CD14-positive monocyte (primary cell): ENCODE measurements at regions not wholly inside any gene's neighbourhood (a gene's known extent, or its start where the extent isn't known, plus 50 kb on each side); places are given as distances from the start of the nearest gene placed in this dataset.

Experiments
- DNase-seq, 3 donors: peaks; one replicate each; pipeline ENCODE4 v3.0.0-alpha.2; 2011 to 2022
- H2AFZ ChIP-seq: 2 replicates; pipeline ENCODE4 v1.6.0; 2012; ENCODE audit warnings: mild to moderate bottlenecking, low read depth, low read length, inconsistent platforms; ENCODE audit not compliant: insufficient read depth, poor library complexity, severe bottlenecking
- H3K27ac ChIP-seq, 2 donors: 1 replicate in 1 of 2; 2 replicates in 1 of 2; pipeline ENCODE4 v1.5.1; 2012 to 2013; ENCODE audit warnings: low read length in 2 of 2, control low read depth in 1 of 2, inconsistent platforms in 1 of 2, low read depth in 1 of 2, mild to moderate bottlenecking in 1 of 2
- H3K27me3 ChIP-seq, 2 donors: one replicate each; pipeline versions ENCODE4 v1.6.0 to v1.6.1; 2011 to 2013; ENCODE audit warnings: low read length in 2 of 2; ENCODE audit not compliant: control insufficient read depth in 2 of 2, insufficient read depth in 2 of 2
- H3K36me3 ChIP-seq, 2 donors: replicated peaks in 1 of 2; 1 replicate in 1 of 2; 2 replicates in 1 of 2; pipeline versions ENCODE4 v1.5.1 to v1.6.1; 2012 to 2013; ENCODE audit warnings: low read length in 2 of 2, control low read depth in 1 of 2, inconsistent platforms in 1 of 2, mild to moderate bottlenecking in 1 of 2; ENCODE audit not compliant: insufficient read depth in 2 of 2, control insufficient read depth in 1 of 2
- H3K4me1 ChIP-seq, 2 donors: 1 replicate in 1 of 2; 2 replicates in 1 of 2; pipeline versions ENCODE4 v1.5.1 to v1.6.1; 2012 to 2013; ENCODE audit warnings: low read length in 2 of 2, control low read depth in 1 of 2, inconsistent platforms in 1 of 2, mild to moderate bottlenecking in 1 of 2, moderate library complexity in 1 of 2; ENCODE audit not compliant: insufficient read depth in 2 of 2, control insufficient read depth in 1 of 2
- H3K4me2 ChIP-seq: replicated peaks from 2 replicates; pipeline ENCODE3; 2012; ENCODE audit warnings: low read length, moderate library complexity, mild to moderate bottlenecking; ENCODE audit not compliant: poor library complexity, severe bottlenecking; ENCODE audit errors: extremely low read depth
- H3K4me3 ChIP-seq, 3 experiments: fragments of 200-600 bp in 1 of 3; sonication (generic) in 1 of 3; replicated peaks in 1 of 3; 1 replicate in 2 of 3; 2 replicates in 1 of 3; pipeline ENCODE4 v1.5.1; 2011 to 2013; ENCODE audit warnings: low read length in 3 of 3, mild to moderate bottlenecking in 3 of 3, control low read depth in 2 of 3, low read depth in 2 of 3, inconsistent platforms in 1 of 3, moderate library complexity in 1 of 3
- H3K79me2 ChIP-seq: 2 replicates; pipeline ENCODE4 v1.6.0; 2012; ENCODE audit warnings: mild to moderate bottlenecking, control low read depth, inconsistent platforms, low read length, moderate library complexity; ENCODE audit not compliant: insufficient read depth
- H3K9ac ChIP-seq: 2 replicates; pipeline ENCODE4 v1.6.0; 2017; ENCODE audit warnings: low read length, mild to moderate bottlenecking; ENCODE audit not compliant: insufficient read depth, poor library complexity, severe bottlenecking
- H3K9me3 ChIP-seq, 2 donors: replicated peaks in 1 of 2; 1 replicate in 1 of 2; 2 replicates in 1 of 2; pipeline versions ENCODE4 v1.5.1 to v1.6.1; 2012 to 2013; ENCODE audit warnings: low read length in 2 of 2, control low read depth in 1 of 2; ENCODE audit not compliant: control insufficient read depth in 1 of 2, insufficient read depth in 1 of 2
- H4K20me1 ChIP-seq: 2 replicates; pipeline ENCODE4 v1.6.0; 2012; ENCODE audit warnings: mild to moderate bottlenecking, low read length, control low read depth, moderate library complexity; ENCODE audit not compliant: insufficient read depth
- H3K27ac Mint-ChIP-seq, 7 donors: one replicate each; pipeline ENCODE4 v1.8.0; 2020; ENCODE audit warnings: mild to moderate bottlenecking in 7 of 7, mixed read lengths in 7 of 7, moderate library complexity in 6 of 7, inconsistent platforms in 2 of 7
- H3K27me3 Mint-ChIP-seq, 3 donors: one replicate each; pipeline ENCODE4 v1.8.0; 2021 to 2022; ENCODE audit warnings: low read depth in 3 of 3, mild to moderate bottlenecking in 3 of 3, mixed read lengths in 3 of 3, moderate library complexity in 3 of 3, inconsistent platforms in 1 of 3
- H3K36me3 Mint-ChIP-seq, 2 donors: one replicate each; pipeline ENCODE4 v1.8.0; 2020; ENCODE audit warnings: mixed read lengths in 2 of 2, inconsistent platforms in 1 of 2, mild to moderate bottlenecking in 1 of 2
- H3K4me1 Mint-ChIP-seq: one replicate; pipeline ENCODE4 v1.8.0; 2020; ENCODE audit warnings: mild to moderate bottlenecking, mixed read lengths
- H3K4me3 Mint-ChIP-seq, 2 donors: one replicate each; pipeline ENCODE4 v1.8.0; 2020; ENCODE audit warnings: mild to moderate bottlenecking in 2 of 2, mixed read lengths in 2 of 2, moderate library complexity in 1 of 2
- H3K9me3 Mint-ChIP-seq, 7 donors: one replicate each; pipeline ENCODE4 v1.8.0; 2020 to 2022; ENCODE audit warnings: mixed read lengths in 7 of 7, mild to moderate bottlenecking in 6 of 7, moderate library complexity in 6 of 7, inconsistent platforms in 2 of 7
- CTCF ChIP-seq: fragments of 200-600 bp; IDR thresholded peaks from one replicate; pipeline ENCODE4 v1.8.0; 2022; ENCODE audit warnings: antibody characterized with exemption, mild to moderate bottlenecking
- WGBS: methylation state at CpG from one replicate; pipeline ENCODE4 v1.1.5; 2013; ENCODE audit warnings: missing lambda C conversion rate; ENCODE audit not compliant: insufficient coverage; 5-methylcytosine and 5-hydroxymethylcytosine counted together
- intact Hi-C, 2 donors: fragments of 100-400 bp; cut with micrococcal nuclease; formaldehyde crosslinking; loops; one replicate each; pipeline versions ENCODE4 v1.15.0 to v1.15.1; 2023

DNA sequence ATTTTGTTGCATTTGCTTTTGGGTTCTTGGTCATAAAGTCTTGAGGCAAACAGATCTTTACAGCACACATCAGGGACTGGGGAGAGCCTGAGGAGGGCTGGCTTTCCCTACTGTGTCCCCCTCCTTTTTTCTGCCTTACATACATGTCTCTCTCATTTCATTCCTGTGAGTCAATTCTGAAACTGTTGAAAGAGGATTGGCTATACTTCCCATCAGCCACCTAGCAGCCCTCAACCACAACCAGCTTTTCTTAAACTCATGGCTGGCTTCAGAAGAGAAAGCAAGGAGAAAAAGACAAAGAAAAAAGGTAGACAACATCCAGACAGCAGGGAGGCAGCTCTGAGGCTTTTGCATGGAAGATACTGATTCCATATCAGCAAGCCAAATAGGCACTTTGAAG, 374.8 kb upstream of the KIF2A start:
- Histone ChIP-seq H2AFZ (no peak overlapping the region), H3K4me2 (no peak overlapping the region), H3K4me3 (no peak overlapping the region), H3K36me3 (no peaks in the 10 kb centered on the region), H3K9me3 (no peaks in the 10 kb centered on the region), H3K79me2 (no peaks in the 10 kb centered on the region), H3K4me1 (no peaks in the 10 kb centered on the region), H4K20me1 (no peaks in the 10 kb centered on the region), H3K27ac (no peak overlapping the region), H3K27me3 (no peaks in the 10 kb centered on the region), H3K9ac (no peak overlapping the region)
- Mint-ChIP-seq H3K9me3 (peaks cover 0 to 4% (median 0%) of the 10 kb centered on the region in 7 donors), H3K27ac (peak overlapping the region in 1 of 7 donors; percentile 52), H3K4me3 (no peak overlapping the region), H3K27me3 (peaks cover 0 to 2% (median 0%) of the 10 kb centered on the region in 3 donors), H3K36me3 (no peaks in the 10 kb centered on the region), H3K4me1 (no peaks in the 10 kb centered on the region)
- no peak for DNase-seq
- intact Hi-C loops, result no loop called here
- TF ChIP-seq CTCF, result no peak

DNA sequence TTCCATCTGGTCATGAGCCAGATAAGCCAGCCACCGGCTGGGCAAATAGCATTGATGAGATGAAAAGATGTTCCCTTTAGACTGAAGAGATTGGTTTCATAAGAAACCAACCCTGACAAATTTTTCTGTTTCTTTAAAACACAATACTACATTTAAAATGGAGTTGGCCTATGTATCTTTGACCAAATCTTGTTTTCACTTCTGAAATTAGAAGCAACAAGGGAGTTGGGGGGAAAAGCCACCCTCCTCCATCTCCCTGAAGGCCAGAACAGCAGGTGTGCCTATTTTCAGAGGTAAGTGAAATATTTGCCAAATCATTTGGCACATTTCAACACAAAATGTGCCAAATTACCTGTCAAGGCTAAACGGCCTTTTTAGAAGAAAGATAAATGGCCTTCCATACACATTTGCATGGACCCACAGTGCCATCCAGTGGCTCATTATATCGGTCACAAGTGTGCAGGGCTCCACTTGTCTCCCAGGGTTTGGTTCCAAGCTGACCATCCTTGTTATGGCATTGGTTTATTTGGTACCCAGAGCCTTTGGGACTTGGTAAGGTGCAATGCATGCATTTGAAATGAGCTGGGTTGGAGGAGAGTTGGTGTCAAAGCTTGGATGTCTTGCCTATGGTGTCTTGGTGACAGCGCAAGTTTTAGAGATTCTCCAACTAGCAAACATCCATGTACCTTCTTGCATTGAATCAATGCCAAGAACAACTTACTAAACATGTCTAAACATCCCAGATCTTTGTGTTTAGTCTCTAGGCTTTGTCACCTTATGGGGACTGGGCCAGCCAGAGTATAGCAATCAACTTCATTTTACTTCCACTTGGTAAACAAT, 372.0 kb upstream of the KIF2A start:
- Histone ChIP-seq H3K9me3 (no peaks in the 10 kb centered on the region), H3K9ac (no peak overlapping the region), H3K4me3 (no peak overlapping the region), H3K4me2 (no peak overlapping the region), H3K79me2 (no peaks in the 10 kb centered on the region), H3K27ac (no peak overlapping the region), H3K36me3 (no peaks in the 10 kb centered on the region), H4K20me1 (no peaks in the 10 kb centered on the region), H3K27me3 (no peaks in the 10 kb centered on the region), H2AFZ (no peak overlapping the region), H3K4me1 (no peaks in the 10 kb centered on the region)
- Mint-ChIP-seq H3K27me3 (peaks cover 0 to 2% (median 2%) of the 10 kb centered on the region in 3 donors), H3K4me3 (no peak overlapping the region), H3K9me3 (peaks cover 0 to 3% (median 0%) of the 10 kb centered on the region in 7 donors), H3K4me1 (no peaks in the 10 kb centered on the region), H3K27ac (no peak overlapping the region), H3K36me3 (no peaks in the 10 kb centered on the region)
- DNase-seq, result no peak
- no peak for TF ChIP-seq CTCF
- 8% methylated on average over 2 of the region's 4 CpGs for WGBS
- intact Hi-C loops, result no loop called here
